DOHH2 (cell line): ENCODE measurements at regions not wholly inside any gene's neighbourhood (a gene's known extent, or its start where the extent isn't known, plus 50 kb on each side); places are given as distances from the start of the nearest gene placed in this dataset.

ENCODE experiments used
- EZH2phosphoT487 ChIP-seq: fragments of 200-600 bp; sonication (generic); IDR thresholded peaks from 2 replicates; pipeline ENCODE4 v1.6.1; 2017; ENCODE audit warnings: borderline replicate concordance, mild to moderate bottlenecking, antibody characterized with exemption, low read length, moderate library complexity, mixed read lengths
- TF ChIP-seq, protein P1 (sequence below): fragments of 200-600 bp; sonication (generic); IDR thresholded peaks from one replicate; pipeline ENCODE4 v1.5.1; 2014; ENCODE audit warnings: antibody characterized with exemption, mild to moderate bottlenecking, low read depth, low read length; ENCODE audit not compliant: poor library complexity, severe bottlenecking

DNA sequence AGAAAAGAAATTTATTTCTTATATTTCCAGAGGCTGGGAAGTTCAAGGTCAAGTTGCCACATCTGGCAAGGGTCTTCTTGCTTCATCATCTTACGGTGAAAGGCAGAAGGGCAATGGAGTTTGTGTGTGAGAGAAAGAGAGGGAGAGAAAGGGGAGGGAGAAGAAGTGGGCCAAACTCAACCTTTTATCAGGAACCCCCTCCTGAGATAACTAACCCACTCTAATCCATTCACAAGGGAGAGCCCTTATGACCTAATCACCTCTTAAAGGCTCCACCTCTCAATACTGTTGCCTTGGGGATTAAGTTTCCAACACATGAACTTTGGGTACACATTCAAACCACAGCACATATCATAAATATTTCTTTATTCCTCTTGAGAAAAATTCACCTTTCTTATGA, 203.3 kb upstream of the FAM241A start:
- TF ChIP-seq, protein P1, sequence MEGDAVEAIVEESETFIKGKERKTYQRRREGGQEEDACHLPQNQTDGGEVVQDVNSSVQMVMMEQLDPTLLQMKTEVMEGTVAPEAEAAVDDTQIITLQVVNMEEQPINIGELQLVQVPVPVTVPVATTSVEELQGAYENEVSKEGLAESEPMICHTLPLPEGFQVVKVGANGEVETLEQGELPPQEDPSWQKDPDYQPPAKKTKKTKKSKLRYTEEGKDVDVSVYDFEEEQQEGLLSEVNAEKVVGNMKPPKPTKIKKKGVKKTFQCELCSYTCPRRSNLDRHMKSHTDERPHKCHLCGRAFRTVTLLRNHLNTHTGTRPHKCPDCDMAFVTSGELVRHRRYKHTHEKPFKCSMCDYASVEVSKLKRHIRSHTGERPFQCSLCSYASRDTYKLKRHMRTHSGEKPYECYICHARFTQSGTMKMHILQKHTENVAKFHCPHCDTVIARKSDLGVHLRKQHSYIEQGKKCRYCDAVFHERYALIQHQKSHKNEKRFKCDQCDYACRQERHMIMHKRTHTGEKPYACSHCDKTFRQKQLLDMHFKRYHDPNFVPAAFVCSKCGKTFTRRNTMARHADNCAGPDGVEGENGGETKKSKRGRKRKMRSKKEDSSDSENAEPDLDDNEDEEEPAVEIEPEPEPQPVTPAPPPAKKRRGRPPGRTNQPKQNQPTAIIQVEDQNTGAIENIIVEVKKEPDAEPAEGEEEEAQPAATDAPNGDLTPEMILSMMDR: no peak
- no peak for TF ChIP-seq EZH2phosphoT487
